GM10266 (cell line): ENCODE measurements at regions not wholly inside any gene's neighbourhood (a gene's known extent, or its start where the extent isn't known, plus 50 kb on each side); places are given as distances from the start of the nearest gene placed in this dataset.

Experiments used
- DNase-seq: peaks from one replicate; pipeline ENCODE4 v3.0.0; 2012; ENCODE audit errors: extremely low spot score
- TF ChIP-seq, protein P1 (sequence below): IDR thresholded peaks from 2 replicates; pipeline ENCODE4 v1.5.1; 2012; ENCODE audit warnings: mild to moderate bottlenecking, low read depth; ENCODE audit not compliant: control insufficient read depth, insufficient read depth; ENCODE audit errors: missing control alignments

DNA sequence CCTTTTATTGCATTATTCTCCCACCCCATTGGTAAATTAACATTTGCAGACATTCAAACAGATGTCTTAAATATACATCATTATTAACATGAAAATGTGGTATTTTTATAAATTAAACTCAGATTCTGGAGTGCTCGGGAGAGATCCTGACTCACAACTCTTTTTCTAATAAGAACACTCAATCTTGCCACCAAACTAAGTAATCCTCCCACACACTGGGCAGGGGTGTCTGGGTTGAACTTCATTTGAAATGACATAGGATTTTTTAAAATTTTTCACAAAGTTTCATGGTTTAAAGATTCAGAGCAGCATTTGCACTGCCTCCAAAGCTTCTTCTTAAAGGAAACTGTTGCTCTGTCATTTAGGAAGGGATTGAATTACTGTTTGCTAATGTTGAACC is 754.3 kb downstream of the MECOM start:
- TF ChIP-seq, protein P1, sequence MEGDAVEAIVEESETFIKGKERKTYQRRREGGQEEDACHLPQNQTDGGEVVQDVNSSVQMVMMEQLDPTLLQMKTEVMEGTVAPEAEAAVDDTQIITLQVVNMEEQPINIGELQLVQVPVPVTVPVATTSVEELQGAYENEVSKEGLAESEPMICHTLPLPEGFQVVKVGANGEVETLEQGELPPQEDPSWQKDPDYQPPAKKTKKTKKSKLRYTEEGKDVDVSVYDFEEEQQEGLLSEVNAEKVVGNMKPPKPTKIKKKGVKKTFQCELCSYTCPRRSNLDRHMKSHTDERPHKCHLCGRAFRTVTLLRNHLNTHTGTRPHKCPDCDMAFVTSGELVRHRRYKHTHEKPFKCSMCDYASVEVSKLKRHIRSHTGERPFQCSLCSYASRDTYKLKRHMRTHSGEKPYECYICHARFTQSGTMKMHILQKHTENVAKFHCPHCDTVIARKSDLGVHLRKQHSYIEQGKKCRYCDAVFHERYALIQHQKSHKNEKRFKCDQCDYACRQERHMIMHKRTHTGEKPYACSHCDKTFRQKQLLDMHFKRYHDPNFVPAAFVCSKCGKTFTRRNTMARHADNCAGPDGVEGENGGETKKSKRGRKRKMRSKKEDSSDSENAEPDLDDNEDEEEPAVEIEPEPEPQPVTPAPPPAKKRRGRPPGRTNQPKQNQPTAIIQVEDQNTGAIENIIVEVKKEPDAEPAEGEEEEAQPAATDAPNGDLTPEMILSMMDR = no peak
- no peak for DNase-seq

DNA sequence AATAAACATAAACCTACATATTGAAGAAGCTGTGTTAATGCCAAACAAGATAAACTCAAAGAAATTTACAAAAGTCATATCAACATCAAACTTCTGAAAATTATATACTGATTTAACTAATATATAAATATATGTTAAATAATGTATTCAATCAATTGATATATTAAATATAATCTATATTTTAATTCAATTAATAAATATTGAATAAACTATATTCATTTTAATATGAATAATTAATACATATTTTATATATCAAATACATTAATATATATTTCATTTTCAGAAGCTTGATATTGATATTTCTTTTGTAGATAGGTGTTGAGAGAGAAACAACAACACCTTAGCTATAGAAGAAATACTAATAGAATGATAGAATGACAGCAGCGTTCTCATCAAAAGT is 768.1 kb downstream of the MECOM start:
- DNase-seq = no peak
- TF ChIP-seq, protein P1 = no peak

DNA sequence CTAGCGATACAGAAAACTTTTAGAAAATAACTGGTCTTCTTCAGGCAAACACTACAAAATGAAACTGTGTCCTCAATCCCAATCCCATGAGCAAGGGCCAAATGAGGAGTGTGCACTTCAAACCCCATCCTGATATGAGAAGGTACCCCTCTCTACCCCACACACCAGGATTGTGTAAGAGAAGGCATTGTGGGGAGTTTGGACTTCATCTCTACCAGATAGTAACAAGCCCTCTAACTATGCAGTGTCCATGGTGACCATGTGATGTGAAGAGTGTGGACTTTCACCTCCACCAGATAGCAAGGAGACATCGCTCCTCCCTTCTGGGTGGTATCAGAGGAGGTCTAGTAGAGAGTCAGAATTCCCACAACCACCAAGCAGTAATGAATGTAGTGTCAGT is 769.3 kb downstream of the MECOM start:
- TF ChIP-seq, protein P1 = no peak
- no peak for DNase-seq

DNA sequence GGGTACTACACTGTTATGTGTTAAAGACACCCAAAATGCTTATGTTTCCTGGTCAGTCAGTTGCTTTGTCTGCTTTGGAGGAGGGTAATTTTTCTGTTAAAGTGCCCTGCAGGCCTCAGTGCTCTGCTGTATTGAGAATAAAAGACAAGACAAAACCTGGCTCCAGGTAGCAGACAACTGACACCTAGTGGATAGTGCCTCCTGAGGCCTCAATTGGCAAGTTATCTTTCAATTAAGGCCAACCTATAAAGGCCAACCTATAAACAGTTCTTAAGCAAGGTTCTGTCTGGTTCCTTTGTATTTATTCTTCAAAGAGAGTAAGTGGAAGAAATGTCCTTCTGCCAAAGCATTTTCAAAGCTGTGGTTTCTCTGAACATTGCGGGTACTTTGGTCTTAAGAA is 773.8 kb downstream of the MECOM start:
- no peak for DNase-seq
- TF ChIP-seq, protein P1 = no peak

DNA sequence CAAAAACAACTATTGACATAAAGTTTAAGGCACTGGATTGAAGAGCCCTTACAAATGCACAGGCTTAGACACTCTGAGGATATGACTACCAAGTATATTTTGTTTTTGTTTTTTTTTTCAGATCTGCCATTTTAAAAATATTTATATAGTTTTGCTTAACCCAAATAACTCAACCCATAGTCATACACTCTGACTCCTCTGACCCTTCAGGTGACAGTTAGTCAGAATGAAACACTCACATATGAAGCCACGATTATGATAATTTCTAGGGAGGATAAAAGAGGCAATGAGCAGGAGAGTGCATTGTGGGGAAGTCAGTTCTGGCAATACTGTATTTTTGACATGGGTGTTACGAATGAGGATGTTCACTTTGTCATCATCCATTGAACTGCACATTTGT is 774.7 kb downstream of the MECOM start:
- TF ChIP-seq, protein P1 = no peak
- DNase-seq = no peak

DNA sequence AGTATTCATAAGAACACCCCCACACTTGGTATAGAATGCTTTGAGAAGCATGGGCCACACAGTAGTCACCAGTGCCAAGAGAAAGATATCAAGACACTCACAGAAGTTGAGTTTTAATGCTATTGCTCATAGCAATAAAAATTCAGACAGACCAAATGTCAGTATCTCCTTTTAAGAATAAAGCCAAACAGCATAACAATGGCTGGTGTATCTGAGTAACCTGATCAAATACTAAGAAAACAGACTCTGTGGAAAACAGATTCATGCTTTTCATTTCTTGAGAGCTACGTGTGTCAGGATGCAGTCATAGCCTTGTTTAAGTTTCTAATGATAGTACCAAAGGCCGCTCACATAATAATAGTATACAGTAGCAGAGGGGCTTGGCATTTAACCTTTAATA is 778.5 kb downstream of the MECOM start:
- no peak for DNase-seq
- TF ChIP-seq, protein P1 = no peak

DNA sequence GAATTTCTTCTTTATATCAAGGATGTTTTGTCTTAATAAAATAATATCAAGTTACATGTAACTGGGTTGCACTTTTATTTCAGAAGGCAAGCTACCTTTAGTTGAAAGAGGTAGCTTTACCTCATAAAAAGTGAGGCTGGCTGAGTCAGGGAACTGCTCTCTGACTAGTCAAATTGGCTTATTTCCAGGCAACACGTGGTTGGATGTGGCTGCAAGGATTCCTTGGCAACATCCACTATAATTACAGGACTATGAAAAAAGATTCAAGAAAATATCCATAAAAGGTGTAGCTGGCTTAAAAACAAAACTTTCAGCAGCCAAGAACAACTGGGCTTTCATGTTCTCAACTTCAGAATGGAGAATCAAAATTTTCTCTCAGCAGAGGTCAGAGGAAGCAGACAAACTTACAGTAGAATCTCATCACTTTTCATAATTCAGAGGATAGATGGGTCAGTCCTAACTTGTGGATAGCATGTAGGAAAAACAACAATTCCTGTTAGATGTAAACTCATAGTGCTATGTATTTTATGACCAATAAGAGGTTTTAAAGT is 779.1 kb downstream of the MECOM start:
- DNase-seq = no peak
- TF ChIP-seq, protein P1 = no peak

DNA sequence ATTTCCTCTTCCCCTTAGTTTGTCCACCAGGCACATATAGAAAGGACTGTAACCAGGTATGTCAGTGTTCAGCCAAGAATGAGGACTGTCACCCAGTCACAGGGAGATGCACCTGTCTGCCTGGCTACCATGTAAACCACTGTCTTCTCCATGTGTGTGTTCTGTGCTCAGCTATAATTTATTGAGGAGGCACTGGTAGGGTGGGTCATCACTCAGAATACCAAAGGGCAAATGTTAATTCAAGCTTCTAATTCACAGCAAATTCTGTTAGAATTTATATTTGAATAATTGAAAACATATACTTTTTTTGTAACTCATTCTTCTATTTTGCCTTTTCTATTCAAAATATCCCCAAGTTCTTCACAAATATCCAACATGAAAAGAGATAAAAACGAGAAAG is 780.4 kb downstream of the MECOM start:
- no peak for DNase-seq

More for the DNA sequence above, 780.4 kb downstream of the MECOM start:
- TF ChIP-seq, protein P1 = no peak
